Tibial nerve (tissue), 3 donors: ENCODE measurements at regions not wholly inside any gene's neighbourhood (a gene's known extent, or its start where the extent isn't known, plus 50 kb on each side); places are given as distances from the start of the nearest gene placed in this dataset.

Source experiments
- POLR2A ChIP-seq, 2 donors: fragments of 450-650 bp; IDR thresholded peaks; one replicate each; pipeline ENCODE4 v1.6.1; 2017; ENCODE audit warnings: antibody characterized with exemption in 2 of 2, mild to moderate bottlenecking in 2 of 2, moderate library complexity in 2 of 2
- TF ChIP-seq, protein P1 (sequence below), 5 experiments: fragments of 200-600 bp in 3 of 5; fragments of 450-650 bp in 2 of 5; sonication (generic) in 3 of 5; IDR thresholded peaks; one replicate each; pipeline ENCODE4 v1.5.1; 2016 to 2019; ENCODE audit warnings: antibody characterized with exemption in 5 of 5, mild to moderate bottlenecking in 3 of 5, moderate library complexity in 2 of 5

DNA sequence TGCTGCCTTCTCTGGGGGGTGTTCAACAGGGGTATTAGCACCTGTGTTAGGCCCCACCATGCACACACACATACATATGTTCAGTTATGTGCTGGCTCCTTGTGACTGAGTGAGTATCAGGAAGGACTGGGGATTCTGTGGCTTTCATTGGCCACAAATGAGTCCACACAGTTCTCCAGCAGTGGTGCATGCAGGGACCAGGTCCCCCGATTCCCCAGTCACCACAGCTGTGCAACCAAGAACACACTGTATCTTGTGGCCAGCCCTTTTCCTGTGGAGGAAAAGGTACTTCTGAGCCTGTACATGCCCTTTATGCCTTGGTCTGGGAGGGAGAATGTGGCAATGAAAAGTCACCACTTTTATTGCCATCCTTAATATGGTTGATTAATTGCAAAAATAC, 74.9 kb upstream of the KLF7 start:
- TF ChIP-seq, protein P1, sequence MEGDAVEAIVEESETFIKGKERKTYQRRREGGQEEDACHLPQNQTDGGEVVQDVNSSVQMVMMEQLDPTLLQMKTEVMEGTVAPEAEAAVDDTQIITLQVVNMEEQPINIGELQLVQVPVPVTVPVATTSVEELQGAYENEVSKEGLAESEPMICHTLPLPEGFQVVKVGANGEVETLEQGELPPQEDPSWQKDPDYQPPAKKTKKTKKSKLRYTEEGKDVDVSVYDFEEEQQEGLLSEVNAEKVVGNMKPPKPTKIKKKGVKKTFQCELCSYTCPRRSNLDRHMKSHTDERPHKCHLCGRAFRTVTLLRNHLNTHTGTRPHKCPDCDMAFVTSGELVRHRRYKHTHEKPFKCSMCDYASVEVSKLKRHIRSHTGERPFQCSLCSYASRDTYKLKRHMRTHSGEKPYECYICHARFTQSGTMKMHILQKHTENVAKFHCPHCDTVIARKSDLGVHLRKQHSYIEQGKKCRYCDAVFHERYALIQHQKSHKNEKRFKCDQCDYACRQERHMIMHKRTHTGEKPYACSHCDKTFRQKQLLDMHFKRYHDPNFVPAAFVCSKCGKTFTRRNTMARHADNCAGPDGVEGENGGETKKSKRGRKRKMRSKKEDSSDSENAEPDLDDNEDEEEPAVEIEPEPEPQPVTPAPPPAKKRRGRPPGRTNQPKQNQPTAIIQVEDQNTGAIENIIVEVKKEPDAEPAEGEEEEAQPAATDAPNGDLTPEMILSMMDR (IDR thresholded peaks at IDR 0.05): no peak
- TF ChIP-seq POLR2A (IDR thresholded peaks at IDR 0.05): no peak
